ENCODE measurements at regions not wholly inside any gene's neighbourhood (a gene's known extent, or its start where the extent isn't known, plus 50 kb on each side); places are given as distances from the start of the nearest gene placed in this dataset.

- ATAC-seq (no peak), DNase-seq (no peak)
- Mint-ChIP-seq H3K36me3 (ENCODE audit: insufficient read depth) (no peaks in the 10 kb centered on the region), H3K9me3 (no peaks in the 10 kb centered on the region), H3K4me3 (no peak overlapping the region), H3K27me3 (ENCODE audit: low read depth) (no peaks in the 10 kb centered on the region), H3K4me1 (ENCODE audit: low read depth) (no peaks in the 10 kb centered on the region)
Observed at GRCh38 chr3:25945836-25946235, 155.9 kb downstream of the OXSM start.

- no peak for ATAC-seq
- H3K4me1 Mint-ChIP-seq (ENCODE audit: low read depth): no peaks in the 10 kb centered on the region
- H3K4me3 Mint-ChIP-seq: no peak overlapping the region
- no peak for DNase-seq
- H3K27me3 Mint-ChIP-seq (ENCODE audit: low read depth): peaks cover 4% of the 10 kb centered on the region
- H3K9me3 Mint-ChIP-seq: no peaks in the 10 kb centered on the region
- no peaks in the 10 kb centered on the region for H3K36me3 Mint-ChIP-seq (ENCODE audit: insufficient read depth)
Observed at GRCh38 chr3:25952133-25952532, 162.2 kb downstream of the OXSM start.

- H3K36me3 Mint-ChIP-seq (ENCODE audit: insufficient read depth): no peaks in the 10 kb centered on the region
- DNase-seq (no peak), ATAC-seq (no peak)
- H3K4me1 Mint-ChIP-seq (ENCODE audit: low read depth): no peaks in the 10 kb centered on the region
- no peaks in the 10 kb centered on the region for H3K9me3 Mint-ChIP-seq
- no peak overlapping the region for H3K4me3 Mint-ChIP-seq
- H3K27me3 Mint-ChIP-seq (ENCODE audit: low read depth): peaks cover 2% of the 10 kb centered on the region
Observed at GRCh38 chr3:25957026-25957425, 167.1 kb downstream of the OXSM start.

- H3K4me3 Mint-ChIP-seq: no peak overlapping the region
- H3K27me3 Mint-ChIP-seq (ENCODE audit: low read depth): no peaks in the 10 kb centered on the region
- no peaks in the 10 kb centered on the region for H3K4me1 Mint-ChIP-seq (ENCODE audit: low read depth)
- no peaks in the 10 kb centered on the region for H3K36me3 Mint-ChIP-seq (ENCODE audit: insufficient read depth)
- H3K9me3 Mint-ChIP-seq: no peaks in the 10 kb centered on the region
- ATAC-seq (no peak), DNase-seq (no peak)
Observed at GRCh38 chr3:25960776-25961175, 170.9 kb downstream of the OXSM start.

GRCh38 chr3:25962255-25962654 lies 172.4 kb downstream of the OXSM start:
- ATAC-seq: no peak

GRCh38 chr3:25964141-25964540 lies 174.3 kb downstream of the OXSM start:
- no peak overlapping the region for H3K4me3 Mint-ChIP-seq
- H3K4me1 Mint-ChIP-seq (ENCODE audit: low read depth): no peaks in the 10 kb centered on the region
- ATAC-seq: no peak
- no peaks in the 10 kb centered on the region for H3K27me3 Mint-ChIP-seq (ENCODE audit: low read depth)
- no peaks in the 10 kb centered on the region for H3K36me3 Mint-ChIP-seq (ENCODE audit: insufficient read depth)
- DNase-seq: no peak
- H3K9me3 Mint-ChIP-seq: no peaks in the 10 kb centered on the region

More at GRCh38 chr3:25962255-25962654, 172.4 kb downstream of the OXSM start:
- H3K4me3 Mint-ChIP-seq: no peak overlapping the region
- H3K4me1 Mint-ChIP-seq (ENCODE audit: low read depth): no peaks in the 10 kb centered on the region
- no peaks in the 10 kb centered on the region for H3K27me3 Mint-ChIP-seq (ENCODE audit: low read depth)
- DNase-seq: no peak
- H3K36me3 Mint-ChIP-seq (ENCODE audit: insufficient read depth): no peaks in the 10 kb centered on the region
- no peaks in the 10 kb centered on the region for H3K9me3 Mint-ChIP-seq

- Mint-ChIP-seq H3K9me3 (no peaks in the 10 kb centered on the region), H3K4me3 (no peak overlapping the region), H3K4me1 (ENCODE audit: low read depth) (no peaks in the 10 kb centered on the region), H3K36me3 (ENCODE audit: insufficient read depth) (no peaks in the 10 kb centered on the region), H3K27me3 (ENCODE audit: low read depth) (no peaks in the 10 kb centered on the region)
- no peak for DNase-seq
- no peak for ATAC-seq
Observed at GRCh38 chr3:25967385-25967784, 177.5 kb downstream of the OXSM start.

- no peak for ATAC-seq
- H3K27me3 Mint-ChIP-seq (ENCODE audit: low read depth): no peaks in the 10 kb centered on the region
- H3K36me3 Mint-ChIP-seq (ENCODE audit: insufficient read depth): no peaks in the 10 kb centered on the region
- H3K9me3 Mint-ChIP-seq: no peaks in the 10 kb centered on the region
- no peak for DNase-seq
- H3K4me3 Mint-ChIP-seq: no peak overlapping the region
- no peaks in the 10 kb centered on the region for H3K4me1 Mint-ChIP-seq (ENCODE audit: low read depth)
Observed at GRCh38 chr3:25971736-25972135, 181.8 kb downstream of the OXSM start.

GRCh38 chr3:25973122-25973521 lies 183.2 kb downstream of the OXSM start:
- H3K27me3 Mint-ChIP-seq (ENCODE audit: low read depth): no peaks in the 10 kb centered on the region
- no peaks in the 10 kb centered on the region for H3K36me3 Mint-ChIP-seq (ENCODE audit: insufficient read depth)
- ATAC-seq (no peak), DNase-seq (no peak)
- no peak overlapping the region for H3K4me3 Mint-ChIP-seq
- no peaks in the 10 kb centered on the region for H3K9me3 Mint-ChIP-seq
- no peaks in the 10 kb centered on the region for H3K4me1 Mint-ChIP-seq (ENCODE audit: low read depth)

- no peak overlapping the region for H3K4me3 Mint-ChIP-seq
- DNase-seq: no peak
- no peaks in the 10 kb centered on the region for H3K27me3 Mint-ChIP-seq (ENCODE audit: low read depth)
- no peaks in the 10 kb centered on the region for H3K36me3 Mint-ChIP-seq (ENCODE audit: insufficient read depth)
- ATAC-seq: no peak
- H3K4me1 Mint-ChIP-seq (ENCODE audit: low read depth): no peaks in the 10 kb centered on the region
- H3K9me3 Mint-ChIP-seq: peaks cover 2% of the 10 kb centered on the region
Observed at GRCh38 chr3:25982756-25983155, 192.9 kb downstream of the OXSM start.

GRCh38 chr3:25985621-25986020 lies 195.7 kb downstream of the OXSM start:
- no peaks in the 10 kb centered on the region for H3K4me1 Mint-ChIP-seq (ENCODE audit: low read depth)
- peaks cover 7% of the 10 kb centered on the region for H3K9me3 Mint-ChIP-seq

GRCh38 chr3:25992606-25993005 lies 202.7 kb downstream of the OXSM start:
- H3K4me3 Mint-ChIP-seq: no peak overlapping the region
- no peaks in the 10 kb centered on the region for H3K36me3 Mint-ChIP-seq (ENCODE audit: insufficient read depth)
- no peak for DNase-seq
- no peaks in the 10 kb centered on the region for H3K4me1 Mint-ChIP-seq (ENCODE audit: low read depth)
- ATAC-seq: no peak
- no peaks in the 10 kb centered on the region for H3K27me3 Mint-ChIP-seq (ENCODE audit: low read depth)
- H3K9me3 Mint-ChIP-seq: peaks cover 19% of the 10 kb centered on the region

More at GRCh38 chr3:25985621-25986020, 195.7 kb downstream of the OXSM start:
- ATAC-seq (no peak), DNase-seq (no peak)
- no peaks in the 10 kb centered on the region for H3K36me3 Mint-ChIP-seq (ENCODE audit: insufficient read depth)
- no peaks in the 10 kb centered on the region for H3K27me3 Mint-ChIP-seq (ENCODE audit: low read depth)
- no peak overlapping the region for H3K4me3 Mint-ChIP-seq

GRCh38 chr3:26004172-26004571 lies 214.3 kb downstream of the OXSM start:
- no peak for ATAC-seq
- Mint-ChIP-seq H3K36me3 (ENCODE audit: insufficient read depth) (no peaks in the 10 kb centered on the region), H3K4me1 (ENCODE audit: low read depth) (no peaks in the 10 kb centered on the region), H3K27me3 (ENCODE audit: low read depth) (no peaks in the 10 kb centered on the region), H3K9me3 (peaks cover 11% of the 10 kb centered on the region), H3K4me3 (no peak overlapping the region)
- DNase-seq: no peak

- no peaks in the 10 kb centered on the region for H3K36me3 Mint-ChIP-seq (ENCODE audit: insufficient read depth)
- H3K4me1 Mint-ChIP-seq (ENCODE audit: low read depth): no peaks in the 10 kb centered on the region
- H3K4me3 Mint-ChIP-seq: no peak overlapping the region
- DNase-seq (no peak), ATAC-seq (no peak)
- no peaks in the 10 kb centered on the region for H3K27me3 Mint-ChIP-seq (ENCODE audit: low read depth)
- H3K9me3 Mint-ChIP-seq: no peaks in the 10 kb centered on the region
Observed at GRCh38 chr3:26011276-26011675, 221.4 kb downstream of the OXSM start.

GRCh38 chr3:26012241-26012745 lies 222.4 kb downstream of the OXSM start:
- H3K36me3 Mint-ChIP-seq (ENCODE audit: insufficient read depth): no peaks in the 10 kb centered on the region
- no peak overlapping the region for H3K4me3 Mint-ChIP-seq
- DNase-seq (no peak), ATAC-seq (no peak)
- no peaks in the 10 kb centered on the region for H3K27me3 Mint-ChIP-seq (ENCODE audit: low read depth)
- no peaks in the 10 kb centered on the region for H3K4me1 Mint-ChIP-seq (ENCODE audit: low read depth)
- no peaks in the 10 kb centered on the region for H3K9me3 Mint-ChIP-seq

GRCh38 chr3:26015752-26016151 lies 225.9 kb downstream of the OXSM start:
- no peak overlapping the region for H3K4me3 Mint-ChIP-seq
- H3K9me3 Mint-ChIP-seq: no peaks in the 10 kb centered on the region
- no peaks in the 10 kb centered on the region for H3K4me1 Mint-ChIP-seq (ENCODE audit: low read depth)
- ATAC-seq: no peak
- DNase-seq: no peak
- H3K36me3 Mint-ChIP-seq (ENCODE audit: insufficient read depth): no peaks in the 10 kb centered on the region
- H3K27me3 Mint-ChIP-seq (ENCODE audit: low read depth): no peaks in the 10 kb centered on the region

Measured in activated T-cell treated with anti-CD3 and anti-CD28 coated beads, Interleukin-2, amount 50 U/mL, for 4 hours (primary cell).